ENCODE measurements at regions not wholly inside any gene's neighbourhood (a gene's known extent, or its start where the extent isn't known, plus 50 kb on each side); places are given as distances from the start of the nearest gene placed in this dataset.

DNA sequence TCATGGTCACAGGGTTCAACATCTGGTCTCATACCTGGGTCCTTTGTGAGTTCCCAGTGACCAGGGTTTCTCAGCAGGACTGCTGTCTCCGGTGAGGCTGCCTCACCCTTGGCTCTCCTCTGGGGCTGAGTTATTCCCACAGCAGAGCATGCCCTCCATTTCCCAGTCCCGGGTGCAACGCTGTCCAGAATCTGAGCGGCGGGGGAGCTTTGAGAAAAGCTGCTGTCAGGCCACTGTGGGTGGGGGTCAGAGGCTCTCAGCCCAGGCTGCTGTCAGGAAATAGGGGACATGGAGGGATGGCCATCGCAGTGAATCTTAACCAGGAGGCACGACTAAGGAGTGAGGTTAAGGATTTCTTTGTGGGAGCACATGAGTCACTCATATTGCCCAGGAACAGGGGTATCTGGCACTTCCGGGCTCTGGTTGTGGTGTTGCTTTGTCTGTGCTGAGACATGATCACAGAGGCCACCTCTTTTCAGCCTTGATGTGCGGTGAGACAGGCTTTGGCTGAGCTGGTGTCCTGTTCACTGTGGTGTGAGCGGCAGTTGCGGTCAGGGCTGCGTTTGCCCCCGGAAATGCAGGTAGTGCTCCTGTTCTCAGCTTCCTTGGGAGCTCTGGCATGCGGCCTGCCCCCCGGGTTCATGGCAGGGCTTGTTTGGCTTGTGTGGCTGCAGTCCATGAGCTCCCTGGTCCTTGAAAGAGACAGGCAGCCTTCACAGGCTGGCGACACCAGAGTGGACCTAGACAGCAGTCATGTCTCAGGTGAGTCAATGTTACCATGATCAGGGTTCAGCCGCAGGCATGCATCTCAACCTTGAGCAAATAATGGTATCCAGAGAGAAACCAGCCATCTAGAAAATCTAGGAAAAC lies 310.7 kb upstream of the MYT1L start:
- peaks cover 28% of the 10 kb centered on the region for H3K4me1 ChIP-seq (ENCODE audit: control insufficient read depth, insufficient read depth, low read depth, low read length)
- H4K91ac ChIP-seq (ENCODE audit: low read length): no peak overlapping the region
- no peak overlapping the region for H3K9ac ChIP-seq (ENCODE audit: low read length)
- no peak overlapping the region for H4K8ac ChIP-seq (ENCODE audit: low read length)
- H2BK5ac ChIP-seq (ENCODE audit: low read depth, low read length, poor library complexity, severe bottlenecking): no peak overlapping the region
- H2AFZ ChIP-seq (ENCODE audit: low read depth, low read length): no peak overlapping the region
- WGBS: 81% methylated on average over 17 of the region's 17 CpGs
- H2BK15ac ChIP-seq (ENCODE audit: low read depth, poor library complexity, severe bottlenecking): no peak overlapping the region
- H3K9me3 ChIP-seq (ENCODE audit: control insufficient read depth, low read length): no peaks in the 10 kb centered on the region
- no peak overlapping the region for H2BK120ac ChIP-seq (ENCODE audit: low read depth, low read length)
- no peak overlapping the region for H2BK12ac ChIP-seq (ENCODE audit: low read length in 2 of 2)
- no peak overlapping the region for H3K4me3 ChIP-seq (ENCODE audit: insufficient read depth in 1 of 2, low read depth in 1 of 2, low read length in 2 of 2)
- no peak for DNase-seq
- no peak overlapping the region for H3K14ac ChIP-seq (ENCODE audit: low read length in 2 of 2)
- H3K18ac ChIP-seq (ENCODE audit: low read depth in 1 of 2, low read length in 2 of 2): no peak overlapping the region
- H3K27me3 ChIP-seq (ENCODE audit: control insufficient read depth in 1 of 2, insufficient read depth in 1 of 2, low read length in 2 of 2): peaks cover 0 to 7% of the 10 kb centered on the region in 2 experiments
- H3K79me1 ChIP-seq (replicated peaks; ENCODE audit: low read length, poor library complexity, severe bottlenecking): no peaks in the 10 kb centered on the region
- H3K4ac ChIP-seq (ENCODE audit: low read depth in 1 of 2, low read length in 2 of 2): no peak overlapping the region
- H3K27ac ChIP-seq (ENCODE audit: low read length, poor library complexity, severe bottlenecking): no peak overlapping the region
- no peaks in the 10 kb centered on the region for H3K36me3 ChIP-seq (ENCODE audit: control insufficient read depth in 1 of 2, insufficient read depth in 2 of 2, low read depth in 1 of 2, low read length in 2 of 2)
- H2AK5ac ChIP-seq (ENCODE audit: low read length, severe bottlenecking): no peak overlapping the region
- no peak overlapping the region for H3K23ac ChIP-seq (ENCODE audit: low read length in 2 of 2)
- no peak overlapping the region for H3K4me2 ChIP-seq (ENCODE audit: low read length, poor library complexity, severe bottlenecking)

GRCh38 chr2:2640818-2641217 lies 309.7 kb upstream of the MYT1L start:
- Histone ChIP-seq H3K9ac (ENCODE audit: low read length) (no peak overlapping the region), H3K79me1 (replicated peaks; ENCODE audit: low read length, poor library complexity, severe bottlenecking) (no peaks in the 10 kb centered on the region), H3K18ac (ENCODE audit: low read depth in 1 of 2, low read length in 2 of 2) (no peak overlapping the region), H4K91ac (ENCODE audit: low read length) (no peak overlapping the region), H3K9me3 (ENCODE audit: control insufficient read depth, low read length) (no peaks in the 10 kb centered on the region), H4K8ac (ENCODE audit: low read length) (no peak overlapping the region), H3K4me3 (ENCODE audit: insufficient read depth in 1 of 2, low read depth in 1 of 2, low read length in 2 of 2) (no peak overlapping the region), H3K27ac (ENCODE audit: low read length, poor library complexity, severe bottlenecking) (no peak overlapping the region), H2BK120ac (ENCODE audit: low read depth, low read length) (no peak overlapping the region), H3K4ac (ENCODE audit: low read depth in 1 of 2, low read length in 2 of 2) (no peak overlapping the region), H2BK5ac (ENCODE audit: low read depth, low read length, poor library complexity, severe bottlenecking) (no peak overlapping the region), H2BK15ac (ENCODE audit: low read depth, poor library complexity, severe bottlenecking) (no peak overlapping the region), H2AK5ac (ENCODE audit: low read length, severe bottlenecking) (no peak overlapping the region), H3K4me2 (ENCODE audit: low read length, poor library complexity, severe bottlenecking) (no peak overlapping the region), H2BK12ac (ENCODE audit: low read length in 2 of 2) (no peak overlapping the region), H3K14ac (ENCODE audit: low read length in 2 of 2) (no peak overlapping the region), H3K36me3 (ENCODE audit: control insufficient read depth in 1 of 2, insufficient read depth in 2 of 2, low read depth in 1 of 2, low read length in 2 of 2) (no peaks in the 10 kb centered on the region), H2AFZ (ENCODE audit: low read depth, low read length) (no peak overlapping the region), H3K23ac (ENCODE audit: low read length in 2 of 2) (no peak overlapping the region), H3K4me1 (ENCODE audit: control insufficient read depth, insufficient read depth, low read depth, low read length) (peaks cover 22% of the 10 kb centered on the region), H3K27me3 (ENCODE audit: control insufficient read depth in 1 of 2, insufficient read depth in 1 of 2, low read length in 2 of 2) (peaks cover 0 to 4% of the 10 kb centered on the region in 2 experiments)
- DNase-seq: no peak
- 70% methylated on average over 3 of the region's 3 CpGs for WGBS

DNA sequence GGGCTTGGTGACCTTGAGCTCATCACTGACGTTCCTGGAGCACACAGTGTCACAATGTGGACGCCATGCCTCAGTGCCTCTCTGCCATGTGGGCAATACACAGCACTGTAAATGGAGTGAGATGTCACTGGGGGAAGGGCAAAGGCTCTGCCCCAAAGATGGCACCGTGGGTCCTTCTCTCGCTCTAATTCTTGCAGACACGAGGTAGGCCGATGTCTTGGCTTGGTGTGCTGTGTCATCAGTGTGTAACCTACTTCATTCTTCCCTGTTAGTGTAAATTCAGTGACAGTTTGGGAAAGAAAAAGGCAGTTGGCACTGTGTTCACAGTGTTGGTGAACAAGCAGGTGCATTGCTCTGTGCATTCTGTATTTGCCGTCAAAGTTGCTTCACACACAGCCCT lies 309.3 kb upstream of the MYT1L start:
- peaks cover 22% of the 10 kb centered on the region for H3K4me1 ChIP-seq (ENCODE audit: control insufficient read depth, insufficient read depth, low read depth, low read length)
- no peak overlapping the region for H3K23ac ChIP-seq (ENCODE audit: low read length in 2 of 2)
- H3K9me3 ChIP-seq (ENCODE audit: control insufficient read depth, low read length): no peaks in the 10 kb centered on the region
- no peak overlapping the region for H2BK15ac ChIP-seq (ENCODE audit: low read depth, poor library complexity, severe bottlenecking)
- H3K27me3 ChIP-seq (ENCODE audit: control insufficient read depth in 1 of 2, insufficient read depth in 1 of 2, low read length in 2 of 2): peaks cover 0 to 4% of the 10 kb centered on the region in 2 experiments
- H2AFZ ChIP-seq (ENCODE audit: low read depth, low read length): no peak overlapping the region
- H2BK120ac ChIP-seq (ENCODE audit: low read depth, low read length): no peak overlapping the region
- no peak overlapping the region for H3K9ac ChIP-seq (ENCODE audit: low read length)
- H2BK5ac ChIP-seq (ENCODE audit: low read depth, low read length, poor library complexity, severe bottlenecking): no peak overlapping the region
- no peaks in the 10 kb centered on the region for H3K36me3 ChIP-seq (ENCODE audit: control insufficient read depth in 1 of 2, insufficient read depth in 2 of 2, low read depth in 1 of 2, low read length in 2 of 2)
- H3K4ac ChIP-seq (ENCODE audit: low read depth in 1 of 2, low read length in 2 of 2): no peak overlapping the region
- no peak overlapping the region for H3K4me2 ChIP-seq (ENCODE audit: low read length, poor library complexity, severe bottlenecking)
- H3K27ac ChIP-seq (ENCODE audit: low read length, poor library complexity, severe bottlenecking): no peak overlapping the region
- no peak for DNase-seq
- no peak overlapping the region for H2AK5ac ChIP-seq (ENCODE audit: low read length, severe bottlenecking)
- no peak overlapping the region for H3K14ac ChIP-seq (ENCODE audit: low read length in 2 of 2)
- no peak overlapping the region for H3K4me3 ChIP-seq (ENCODE audit: insufficient read depth in 1 of 2, low read depth in 1 of 2, low read length in 2 of 2)
- H4K8ac ChIP-seq (ENCODE audit: low read length): no peak overlapping the region
- no peak overlapping the region for H2BK12ac ChIP-seq (ENCODE audit: low read length in 2 of 2)
- no peak overlapping the region for H4K91ac ChIP-seq (ENCODE audit: low read length)
- 87% methylated on average over 7 of the region's 7 CpGs for WGBS
- H3K79me1 ChIP-seq (replicated peaks; ENCODE audit: low read length, poor library complexity, severe bottlenecking): no peaks in the 10 kb centered on the region
- H3K18ac ChIP-seq (ENCODE audit: low read depth in 1 of 2, low read length in 2 of 2): no peak overlapping the region

DNA sequence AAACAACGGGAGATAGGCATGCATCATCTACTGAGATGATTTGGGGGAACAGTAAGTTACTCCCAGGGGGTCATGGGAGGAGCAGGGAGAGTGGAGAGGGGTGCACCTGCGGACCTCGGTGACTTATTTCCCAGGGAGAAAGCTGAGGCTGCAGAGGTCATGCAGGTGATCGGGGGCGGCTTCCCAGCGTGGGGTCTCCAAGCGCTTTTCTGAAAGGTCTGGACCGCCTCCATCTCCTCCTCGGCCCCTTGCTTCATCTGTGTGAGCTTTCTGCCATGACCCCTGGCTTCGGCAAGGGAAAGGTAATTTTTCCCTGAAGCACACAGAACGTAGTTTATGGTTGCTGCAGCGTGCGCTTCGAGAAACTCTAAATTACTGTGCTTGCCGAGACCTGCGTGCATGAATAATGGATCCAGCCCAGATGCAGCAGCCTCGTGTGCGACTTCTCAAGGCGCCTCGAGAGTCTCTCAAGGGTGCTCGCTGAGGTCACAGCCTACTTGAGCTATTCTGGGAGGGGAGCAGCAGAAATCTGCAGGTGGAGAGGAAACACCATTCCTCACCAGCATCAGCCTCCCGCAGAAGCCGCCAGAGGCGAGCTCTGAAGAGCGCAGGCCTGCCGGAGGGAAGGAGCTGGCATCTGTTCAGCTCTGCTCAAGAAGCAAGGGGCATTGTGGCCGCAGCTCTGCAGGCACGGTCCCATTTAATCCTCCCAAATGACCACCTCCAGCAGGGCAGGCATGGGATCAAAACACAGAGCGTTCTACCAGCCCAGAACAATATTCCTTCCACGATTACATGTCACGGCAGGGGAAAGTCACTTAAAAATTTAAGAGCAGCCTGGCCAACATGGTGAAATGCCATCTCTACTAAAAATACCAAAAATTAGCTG lies 308.4 kb upstream of the MYT1L start:
- H2BK12ac ChIP-seq (ENCODE audit: low read length in 2 of 2): no peak overlapping the region
- WGBS: 86% methylated on average over 31 of the region's 31 CpGs
- no peak overlapping the region for H4K91ac ChIP-seq (ENCODE audit: low read length)
- no peak overlapping the region for H2AFZ ChIP-seq (ENCODE audit: low read depth, low read length)
- no peak overlapping the region for H2BK15ac ChIP-seq (ENCODE audit: low read depth, poor library complexity, severe bottlenecking)
- H2BK5ac ChIP-seq (ENCODE audit: low read depth, low read length, poor library complexity, severe bottlenecking): no peak overlapping the region
- no peak overlapping the region for H3K23ac ChIP-seq (ENCODE audit: low read length in 2 of 2)
- H3K4me1 ChIP-seq (ENCODE audit: control insufficient read depth, insufficient read depth, low read depth, low read length): peaks cover 22% of the 10 kb centered on the region
- no peaks in the 10 kb centered on the region for H3K36me3 ChIP-seq (ENCODE audit: control insufficient read depth in 1 of 2, insufficient read depth in 2 of 2, low read depth in 1 of 2, low read length in 2 of 2)
- H3K9me3 ChIP-seq (ENCODE audit: control insufficient read depth, low read length): no peaks in the 10 kb centered on the region
- no peak overlapping the region for H2AK5ac ChIP-seq (ENCODE audit: low read length, severe bottlenecking)
- H3K14ac ChIP-seq (ENCODE audit: low read length in 2 of 2): no peak overlapping the region
- no peak overlapping the region for H3K4me3 ChIP-seq (ENCODE audit: insufficient read depth in 1 of 2, low read depth in 1 of 2, low read length in 2 of 2)
- H2BK120ac ChIP-seq (ENCODE audit: low read depth, low read length): no peak overlapping the region
- peaks cover 0 to 4% of the 10 kb centered on the region in 2 experiments for H3K27me3 ChIP-seq (ENCODE audit: control insufficient read depth in 1 of 2, insufficient read depth in 1 of 2, low read length in 2 of 2)
- no peak overlapping the region for H3K27ac ChIP-seq (ENCODE audit: low read length, poor library complexity, severe bottlenecking)
- H4K8ac ChIP-seq (ENCODE audit: low read length): no peak overlapping the region
- no peak overlapping the region for H3K9ac ChIP-seq (ENCODE audit: low read length)
- no peak overlapping the region for H3K18ac ChIP-seq (ENCODE audit: low read depth in 1 of 2, low read length in 2 of 2)
- DNase-seq: no peak
- H3K79me1 ChIP-seq (replicated peaks; ENCODE audit: low read length, poor library complexity, severe bottlenecking): no peaks in the 10 kb centered on the region
- no peak overlapping the region for H3K4me2 ChIP-seq (ENCODE audit: low read length, poor library complexity, severe bottlenecking)
- H3K4ac ChIP-seq (ENCODE audit: low read depth in 1 of 2, low read length in 2 of 2): no peak overlapping the region

Data from mesenchymal stem cell (in vitro differentiated cells and primary cell).